ENCODE measurements at regions not wholly inside any gene's neighbourhood (a gene's known extent, or its start where the extent isn't known, plus 50 kb on each side); places are given as distances from the start of the nearest gene placed in this dataset.

- H3K27ac ChIP-seq (ENCODE audit: low read depth in 2 of 2, low read length in 1 of 2): no peak overlapping the region; a peak in 1 of 4 replicates
- POLR2A ChIA-PET: interaction anchor here (1.2 kb wide), 1 partner anchor 18 kb away, joined by 7 read pairs; no protein-coding TSS in a partner anchor
- no peaks in the 10 kb centered on the region for H3K79me2 ChIP-seq (ENCODE audit: insufficient read depth)
- no peaks in the 10 kb centered on the region for H3K9me3 ChIP-seq
- no peak overlapping the region for H3K9ac ChIP-seq
- no peaks in the 10 kb centered on the region for H3K27me3 ChIP-seq (ENCODE audit: insufficient read depth)
- CTCF ChIA-PET: interaction anchor here (1.1 kb wide), 1 partner anchor 195 kb away, joined by 3 read pairs; no protein-coding TSS in a partner anchor
- no peaks in the 10 kb centered on the region for H3K36me3 ChIP-seq (replicated peaks in 1 of 2; ENCODE audit: control insufficient read depth in 1 of 2, insufficient read depth in 2 of 2, low read length in 1 of 2)
- H3K9me2 ChIP-seq: no peaks in the 10 kb centered on the region
- no peak overlapping the region for H2AFZ ChIP-seq (ENCODE audit: low read depth)
- 20% methylated on average over 5 of the region's 5 CpGs for WGBS (ENCODE audit: low lambda C conversion rate)
- TF ChIP-seq RFX5 (IDR thresholded peaks at IDR 0.05; ENCODE audit: low read length) (no peak), FOXJ3 (CRISPR knock-in tag; IDR thresholded peaks at IDR 0.05) (no peak), EZH2phosphoT487 (IDR thresholded peaks at IDR 0.05; ENCODE audit: borderline replicate concordance, low read depth) (no peak), SIN3A (IDR thresholded peaks at IDR 0.05; ENCODE audit: borderline replicate concordance, low read depth, low read length) (no peak), POLR2AphosphoS5 (IDR thresholded peaks at IDR 0.05; ENCODE audit: low read depth, low read length) (no peak), FOSL2 (IDR thresholded peaks at IDR 0.05; ENCODE audit: borderline replicate concordance, low read depth) (no peak), NRF1 (IDR thresholded peaks at IDR 0.05; ENCODE audit: low read depth, low read length) (no peak), RCOR1 (IDR thresholded peaks at IDR 0.05; ENCODE audit: low read length) (no peak)
- no peak for DNase-seq
- H3K4me2 ChIP-seq: no peak overlapping the region
- H3F3A ChIP-seq (replicated peaks; ENCODE audit: insufficient read depth): no peaks in the 10 kb centered on the region
- no peak overlapping the region for H3K4me3 ChIP-seq (ENCODE audit: low read depth in 2 of 2, low read length in 1 of 2)
- H3K4me1 ChIP-seq (ENCODE audit: control insufficient read depth in 1 of 2, insufficient read depth in 2 of 2, low read depth in 1 of 2, low read length in 1 of 2): peaks cover 0 to 3% of the 10 kb centered on the region in 2 experiments; a peak in 1 of 4 replicates
- no peaks in the 10 kb centered on the region for H4K20me1 ChIP-seq (ENCODE audit: insufficient read depth)
These were observed 326.5 kb downstream of the BUD13 start for GRCh38 chr11:116446048-116446941.

- H2AFZ ChIP-seq (ENCODE audit: low read depth): no peak overlapping the region
- WGBS (ENCODE audit: low lambda C conversion rate): 47% methylated on average over 5 of the region's 6 CpGs
- no peaks in the 10 kb centered on the region for H3K36me3 ChIP-seq (replicated peaks in 1 of 2; ENCODE audit: control insufficient read depth in 1 of 2, insufficient read depth in 2 of 2, low read length in 1 of 2)
- no peak overlapping the region for H3K9ac ChIP-seq
- DNase-seq: no peak
- no peak overlapping the region for H3K4me2 ChIP-seq
- TF ChIP-seq RFX5 (IDR thresholded peaks at IDR 0.05; ENCODE audit: low read length) (no peak), USF1 (IDR thresholded peaks at IDR 0.05; ENCODE audit: borderline replicate concordance, low read depth) (no peak), POLR2AphosphoS5 (IDR thresholded peaks at IDR 0.05; ENCODE audit: low read depth, low read length) (no peak), SIN3A (IDR thresholded peaks at IDR 0.05; ENCODE audit: borderline replicate concordance, low read depth, low read length) (no peak), TAF1 (IDR thresholded peaks at IDR 0.05; ENCODE audit: borderline replicate concordance, low read depth, low read length) (no peak), RXRA (IDR thresholded peaks at IDR 0.05; ENCODE audit: borderline replicate concordance, low read depth) (no peak), EZH2phosphoT487 (IDR thresholded peaks at IDR 0.05; ENCODE audit: borderline replicate concordance, low read depth) (no peak), FOXJ3 (CRISPR knock-in tag; IDR thresholded peaks at IDR 0.05) (no peak), MAX (IDR thresholded peaks at IDR 0.05; ENCODE audit: low read depth) (no peak), RAD21 (IDR thresholded peaks at IDR 0.05; ENCODE audit: low read length) (no peak), JUND (IDR thresholded peaks at IDR 0.05) (no peak)
- H3K4me1 ChIP-seq (ENCODE audit: control insufficient read depth in 1 of 2, insufficient read depth in 2 of 2, low read depth in 1 of 2, low read length in 1 of 2): peaks cover 0 to 3% of the 10 kb centered on the region in 2 experiments; a peak in 1 of 4 replicates
- H3K4me3 ChIP-seq (ENCODE audit: low read depth in 2 of 2, low read length in 1 of 2): no peak overlapping the region
- POLR2A ChIA-PET: interaction anchor here (1.2 kb wide), 1 partner anchor 17 kb away, joined by 7 read pairs; no protein-coding TSS in a partner anchor
- no peak overlapping the region; a peak in 1 of 4 replicates for H3K27ac ChIP-seq (ENCODE audit: low read depth in 2 of 2, low read length in 1 of 2)
- H3K9me2 ChIP-seq: no peaks in the 10 kb centered on the region
- H4K20me1 ChIP-seq (ENCODE audit: insufficient read depth): no peaks in the 10 kb centered on the region
- CTCF ChIA-PET: interaction anchor here (1.1 kb wide), 1 partner anchor 196 kb away, joined by 3 read pairs; no protein-coding TSS in a partner anchor
- H3K79me2 ChIP-seq (ENCODE audit: insufficient read depth): no peaks in the 10 kb centered on the region
- no peaks in the 10 kb centered on the region for H3K27me3 ChIP-seq (ENCODE audit: insufficient read depth)
- no peaks in the 10 kb centered on the region for H3F3A ChIP-seq (replicated peaks; ENCODE audit: insufficient read depth)
- H3K9me3 ChIP-seq: no peaks in the 10 kb centered on the region
These were observed 327.4 kb downstream of the BUD13 start for GRCh38 chr11:116445108-116446047.

Data from SK-N-SH (cell line).